Calu3 (cell line): ENCODE measurements at regions not wholly inside any gene's neighbourhood (a gene's known extent, or its start where the extent isn't known, plus 50 kb on each side); places are given as distances from the start of the nearest gene placed in this dataset.
A peak's percentile ranks its signal among the peaks of the same experiment; 100 is the strongest.

ENCODE experiments used
- BruUV-seq: library from RNA; stranded (reverse); fragments of 400-500 nt; replicated peaks from 2 replicates; lab custom pipeline; 2021; lab: Mats Ljungman, UMichigan
- CTCF ChIA-PET: fragments of 300-600 bp; sonication (Branson Sonifier 250); formaldehyde crosslinking; loops from one replicate; lab custom pipeline; 2022; ENCODE audit warnings: antibody characterized with exemption; lab: Charles Lee
- DNase-seq: peaks from one replicate; pipeline ENCODE4 v3.0.0; 2022
- H3K27ac Mint-ChIP-seq: one replicate; pipeline ENCODE4 v1.8.0; 2022; ENCODE audit warnings: mixed read lengths; ENCODE audit not compliant: unreplicated experiment
- H3K27me3 Mint-ChIP-seq: one replicate; pipeline ENCODE4 v1.8.0; 2022; ENCODE audit warnings: mixed read lengths; ENCODE audit not compliant: unreplicated experiment
- H3K36me3 Mint-ChIP-seq: one replicate; pipeline ENCODE4 v1.8.0; 2022; ENCODE audit warnings: mild to moderate bottlenecking, moderate library complexity, mixed read lengths; ENCODE audit not compliant: insufficient read depth, unreplicated experiment
- H3K4me1 Mint-ChIP-seq: one replicate; pipeline ENCODE4 v1.8.0; 2022; ENCODE audit warnings: mild to moderate bottlenecking, low read depth, mixed read lengths; ENCODE audit not compliant: unreplicated experiment
- H3K4me3 Mint-ChIP-seq: one replicate; pipeline ENCODE4 v1.8.0; 2022; ENCODE audit warnings: mild to moderate bottlenecking, low read depth, moderate library complexity, mixed read lengths; ENCODE audit not compliant: unreplicated experiment
- H3K9me3 Mint-ChIP-seq: one replicate; pipeline ENCODE4 v1.8.0; 2022; ENCODE audit warnings: low read depth, mixed read lengths; ENCODE audit not compliant: unreplicated experiment
- CTCF ChIP-seq: fragments of 200-600 bp; IDR thresholded peaks from one replicate; pipeline ENCODE4 v1.8.0; 2022; ENCODE audit warnings: antibody characterized with exemption; ENCODE audit not compliant: unreplicated experiment
- intact Hi-C: fragments of 100-400 bp; cut with micrococcal nuclease; formaldehyde crosslinking; loops from one replicate; pipeline ENCODE4 v1.10.0; 2022; ENCODE audit not compliant: unreplicated experiment

- no peak overlapping the region for H3K27ac Mint-ChIP-seq
- no peaks in the 10 kb centered on the region for H3K36me3 Mint-ChIP-seq
- no peak overlapping the region for H3K4me3 Mint-ChIP-seq
- intact Hi-C loops, result no loop called here
- no TSS peak for BruUV-seq
- TF ChIP-seq CTCF, result no peak
- peaks cover 24% of the 10 kb centered on the region for H3K4me1 Mint-ChIP-seq
- H3K9me3 Mint-ChIP-seq, result no peaks in the 10 kb centered on the region
- CTCF ChIA-PET, result interaction anchor here (0.8 to 1.4 kb wide), 4 partner anchors 37 to 270 kb away, joined by 3 to 4 read pairs (median 4); no protein-coding TSS in a partner anchor
- H3K27me3 Mint-ChIP-seq, result no peaks in the 10 kb centered on the region
- DNase-seq, result peak; percentile 46
Observed at GRCh38 chr2:64876137-64876647, 113.0 kb upstream of the SLC1A4 start.

- intact Hi-C loops, result no loop called here
- Mint-ChIP-seq H3K4me3 (no peak overlapping the region), H3K9me3 (no peaks in the 10 kb centered on the region), H3K27me3 (no peaks in the 10 kb centered on the region), H3K4me1 (peaks cover 24% of the 10 kb centered on the region), H3K36me3 (no peaks in the 10 kb centered on the region), H3K27ac (no peak overlapping the region)
- BruUV-seq, result no TSS peak
- no peak for DNase-seq
- no peak for TF ChIP-seq CTCF
- CTCF ChIA-PET, result no interaction called here
Observed at GRCh38 chr2:64879745-64880144, 109.5 kb upstream of the SLC1A4 start.

GRCh38 chr2:64880193-64880951 is 108.8 kb upstream of the SLC1A4 start:
- BruUV-seq, result no TSS peak
- no peak for TF ChIP-seq CTCF
- Mint-ChIP-seq H3K36me3 (no peaks in the 10 kb centered on the region), H3K27ac (no peak overlapping the region), H3K9me3 (peaks cover 1% of the 10 kb centered on the region), H3K4me3 (no peak overlapping the region), H3K27me3 (no peaks in the 10 kb centered on the region), H3K4me1 (peaks cover 24% of the 10 kb centered on the region)
- intact Hi-C loops, result no loop called here
- CTCF ChIA-PET, result interaction anchor here (0.6 kb wide), 1 partner anchor 222 kb away, joined by 3 read pairs; no protein-coding TSS in a partner anchor
- DNase-seq, result no peak

GRCh38 chr2:64881037-64881492 is 108.1 kb upstream of the SLC1A4 start:
- DNase-seq, result no peak
- Mint-ChIP-seq H3K4me1 (peaks cover 24% of the 10 kb centered on the region), H3K27me3 (no peaks in the 10 kb centered on the region), H3K4me3 (no peak overlapping the region), H3K36me3 (no peaks in the 10 kb centered on the region), H3K9me3 (peaks cover 2% of the 10 kb centered on the region), H3K27ac (no peak overlapping the region)
- CTCF ChIA-PET, result interaction anchor here (0.6 kb wide), 1 partner anchor 222 kb away, joined by 3 read pairs; no protein-coding TSS in a partner anchor
- intact Hi-C loops, result no loop called here
- BruUV-seq, result no TSS peak
- TF ChIP-seq CTCF, result no peak
